ENCODE measurements at regions not wholly inside any gene's neighbourhood (a gene's known extent, or its start where the extent isn't known, plus 50 kb on each side); places are given as distances from the start of the nearest gene placed in this dataset.

GRCh38 chr6:69593706-69594105 lies 203.1 kb downstream of the LMBRD1 start:
- TF ChIP-seq CTCF (IDR thresholded peaks at IDR 0.05), result no peak
- TF ChIP-seq POLR2A (IDR thresholded peaks at IDR 0.05), result no peak
